Nephron progenitor cell (in vitro differentiated cells): ENCODE measurements at regions not wholly inside any gene's neighbourhood (a gene's known extent, or its start where the extent isn't known, plus 50 kb on each side); places are given as distances from the start of the nearest gene placed in this dataset.
A peak's percentile ranks its signal among the peaks of the same experiment; 100 is the strongest.

ENCODE experiments used
- DNase-seq: peaks from one replicate; pipeline ENCODE4 v3.0.0; 2021
- H3K27ac Mint-ChIP-seq: 2 replicates; pipeline ENCODE4 v1.8.0; 2021; ENCODE audit warnings: mild to moderate bottlenecking, moderate library complexity, mixed read lengths
- H3K27me3 Mint-ChIP-seq: 2 replicates; pipeline ENCODE4 v1.8.0; 2021; ENCODE audit warnings: mild to moderate bottlenecking, low read depth, mixed read lengths; ENCODE audit not compliant: poor library complexity
- H3K36me3 Mint-ChIP-seq: 2 replicates; pipeline ENCODE4 v1.8.0; 2021; ENCODE audit warnings: low read depth, mixed read lengths
- H3K4me1 Mint-ChIP-seq: 2 replicates; pipeline ENCODE4 v1.8.0; 2021; ENCODE audit warnings: mixed read lengths
- H3K4me3 Mint-ChIP-seq: 2 replicates; pipeline ENCODE4 v1.8.0; 2021; ENCODE audit warnings: mild to moderate bottlenecking, moderate library complexity, mixed read lengths
- H3K9me3 Mint-ChIP-seq: 2 replicates; pipeline ENCODE4 v1.8.0; 2021; ENCODE audit warnings: mild to moderate bottlenecking, moderate library complexity, mixed read lengths
- TF ChIP-seq, protein P1 (sequence below): fragments of 200-600 bp; sonication (generic); IDR thresholded peaks from 2 replicates; pipeline ENCODE4 v1.5.0; 2021; ENCODE audit warnings: antibody characterized with exemption

DNA sequence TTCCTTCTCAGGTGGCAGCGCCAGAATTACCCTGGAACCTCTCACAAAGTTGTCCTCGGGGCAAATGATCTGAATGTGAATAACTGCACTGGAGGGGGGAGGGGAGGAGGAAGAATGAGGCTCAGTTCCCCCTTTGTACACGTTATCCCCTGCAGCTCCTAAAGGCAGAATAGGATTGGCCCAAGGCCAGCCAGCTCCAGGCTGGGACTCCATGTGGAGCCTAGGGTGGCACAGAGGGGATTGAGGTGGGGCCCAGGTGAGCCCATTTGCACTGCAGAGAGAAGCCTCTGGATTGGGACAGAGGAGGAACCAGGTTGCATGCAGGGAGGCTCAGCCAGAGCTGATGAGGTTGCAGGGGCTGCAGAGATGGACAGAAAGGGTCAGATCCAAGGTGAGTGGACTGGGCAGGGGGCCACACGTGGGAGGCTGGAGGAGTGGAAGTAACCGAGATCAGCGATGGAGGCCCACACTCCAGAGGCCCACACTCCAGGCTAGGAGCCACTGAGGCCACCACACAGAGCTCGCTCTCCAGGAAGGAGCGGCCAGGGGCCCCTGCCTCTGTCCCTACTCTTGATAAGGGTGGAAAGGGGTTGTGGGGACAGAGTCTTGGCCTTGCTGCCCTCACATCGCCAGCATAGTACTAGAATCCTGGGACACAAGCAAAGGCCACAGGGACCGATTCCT is 78.6 kb downstream of the RBFOX3 start:
- Mint-ChIP-seq H3K9me3 (no peaks in the 10 kb centered on the region), H3K4me3 (no peak overlapping the region), H3K36me3 (no peaks in the 10 kb centered on the region), H3K27ac (no peak overlapping the region), H3K4me1 (peaks cover 56% of the 10 kb centered on the region), H3K27me3 (peaks cover 10% of the 10 kb centered on the region)
- TF ChIP-seq, protein P1, sequence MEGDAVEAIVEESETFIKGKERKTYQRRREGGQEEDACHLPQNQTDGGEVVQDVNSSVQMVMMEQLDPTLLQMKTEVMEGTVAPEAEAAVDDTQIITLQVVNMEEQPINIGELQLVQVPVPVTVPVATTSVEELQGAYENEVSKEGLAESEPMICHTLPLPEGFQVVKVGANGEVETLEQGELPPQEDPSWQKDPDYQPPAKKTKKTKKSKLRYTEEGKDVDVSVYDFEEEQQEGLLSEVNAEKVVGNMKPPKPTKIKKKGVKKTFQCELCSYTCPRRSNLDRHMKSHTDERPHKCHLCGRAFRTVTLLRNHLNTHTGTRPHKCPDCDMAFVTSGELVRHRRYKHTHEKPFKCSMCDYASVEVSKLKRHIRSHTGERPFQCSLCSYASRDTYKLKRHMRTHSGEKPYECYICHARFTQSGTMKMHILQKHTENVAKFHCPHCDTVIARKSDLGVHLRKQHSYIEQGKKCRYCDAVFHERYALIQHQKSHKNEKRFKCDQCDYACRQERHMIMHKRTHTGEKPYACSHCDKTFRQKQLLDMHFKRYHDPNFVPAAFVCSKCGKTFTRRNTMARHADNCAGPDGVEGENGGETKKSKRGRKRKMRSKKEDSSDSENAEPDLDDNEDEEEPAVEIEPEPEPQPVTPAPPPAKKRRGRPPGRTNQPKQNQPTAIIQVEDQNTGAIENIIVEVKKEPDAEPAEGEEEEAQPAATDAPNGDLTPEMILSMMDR = no peak
- no peak for DNase-seq

DNA sequence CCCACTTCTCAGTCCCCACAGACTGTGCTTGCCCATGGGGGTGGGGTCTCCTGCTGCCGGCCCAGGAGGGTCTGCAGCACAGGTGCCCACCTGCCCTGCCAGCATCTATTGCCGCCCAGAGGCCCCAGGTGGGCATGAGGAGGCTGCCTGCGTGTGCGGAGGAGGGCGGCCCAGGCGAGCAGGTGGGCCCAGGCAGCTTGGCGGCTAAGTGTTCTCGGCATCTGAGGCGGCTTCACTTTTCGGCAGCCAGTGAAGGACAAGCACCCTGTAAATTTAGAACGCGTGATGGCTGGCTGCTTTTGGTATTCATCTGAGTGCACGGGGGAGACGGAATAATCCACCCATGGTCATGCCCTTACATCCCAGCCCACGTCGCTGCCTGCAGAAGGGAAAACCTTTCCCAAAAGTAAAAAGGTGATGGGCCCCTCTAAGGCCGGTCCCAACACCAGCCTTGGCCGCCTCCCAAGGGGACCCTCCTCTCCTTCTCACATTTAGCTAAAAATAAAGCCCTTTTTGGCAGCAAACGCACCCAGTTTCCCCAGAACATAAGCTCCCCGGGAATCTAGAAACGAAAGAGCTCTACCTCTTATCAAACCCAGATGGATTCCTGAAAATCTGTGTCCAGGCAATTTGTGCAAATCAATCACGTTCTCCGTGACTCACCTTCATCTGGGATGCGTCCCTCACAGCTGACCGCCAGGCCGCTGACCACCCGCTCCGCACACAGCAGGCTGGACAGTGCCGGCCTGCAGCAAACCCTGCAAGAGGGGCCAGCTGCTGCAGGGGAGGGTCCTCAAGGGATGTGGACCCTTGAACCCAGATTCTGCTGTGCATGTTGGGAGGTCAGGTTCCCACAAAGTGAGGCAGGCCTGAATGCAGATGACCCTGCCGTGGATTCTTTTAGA is 79.4 kb downstream of the RBFOX3 start:
- H3K27ac Mint-ChIP-seq = peak overlapping the region; percentile 13
- H3K27me3 Mint-ChIP-seq = peaks cover 9% of the 10 kb centered on the region
- no peaks in the 10 kb centered on the region for H3K9me3 Mint-ChIP-seq
- H3K36me3 Mint-ChIP-seq = no peaks in the 10 kb centered on the region
- H3K4me1 Mint-ChIP-seq = peaks cover 60% of the 10 kb centered on the region
- TF ChIP-seq, protein P1 = no peak
- no peak overlapping the region for H3K4me3 Mint-ChIP-seq
- DNase-seq = no peak

DNA sequence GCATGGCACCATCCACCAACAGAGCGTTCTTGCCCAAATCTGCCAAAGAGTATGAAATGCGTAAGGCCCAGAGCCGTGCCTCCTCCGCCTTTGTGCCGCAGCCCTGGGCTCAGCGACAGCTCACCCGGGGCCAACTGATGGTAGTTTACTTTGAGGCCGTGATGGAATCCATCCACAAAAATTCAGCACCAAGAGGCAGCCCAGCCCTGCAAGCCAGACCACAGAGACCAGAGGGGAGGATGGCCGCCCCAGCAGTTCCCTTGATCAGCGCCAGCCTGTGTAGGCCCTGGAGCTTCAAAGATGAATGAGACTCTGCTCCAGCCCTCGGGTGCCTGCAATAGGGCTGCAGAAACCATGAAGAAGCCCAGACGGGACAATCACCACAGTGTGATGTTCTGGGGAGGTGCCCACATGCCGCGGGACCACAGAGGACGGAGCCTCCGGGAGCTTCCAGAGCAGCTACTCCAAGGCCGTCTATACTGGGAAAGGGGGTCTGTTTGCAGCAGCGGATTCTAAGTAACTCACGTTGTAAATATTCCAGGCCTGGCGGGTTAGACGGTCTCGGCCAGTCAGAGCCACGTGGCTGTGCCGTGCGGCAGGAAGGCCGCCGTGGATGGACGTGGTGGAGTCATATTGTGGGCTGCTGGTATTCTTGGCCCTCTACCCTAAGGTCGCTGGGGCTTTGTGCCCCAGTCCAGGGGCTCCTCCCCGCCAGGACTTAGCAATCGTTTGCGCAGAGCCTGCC is 80.3 kb downstream of the RBFOX3 start:
- Mint-ChIP-seq H3K27me3 (peaks cover 11% of the 10 kb centered on the region), H3K4me1 (peaks cover 62% of the 10 kb centered on the region)

DNA sequence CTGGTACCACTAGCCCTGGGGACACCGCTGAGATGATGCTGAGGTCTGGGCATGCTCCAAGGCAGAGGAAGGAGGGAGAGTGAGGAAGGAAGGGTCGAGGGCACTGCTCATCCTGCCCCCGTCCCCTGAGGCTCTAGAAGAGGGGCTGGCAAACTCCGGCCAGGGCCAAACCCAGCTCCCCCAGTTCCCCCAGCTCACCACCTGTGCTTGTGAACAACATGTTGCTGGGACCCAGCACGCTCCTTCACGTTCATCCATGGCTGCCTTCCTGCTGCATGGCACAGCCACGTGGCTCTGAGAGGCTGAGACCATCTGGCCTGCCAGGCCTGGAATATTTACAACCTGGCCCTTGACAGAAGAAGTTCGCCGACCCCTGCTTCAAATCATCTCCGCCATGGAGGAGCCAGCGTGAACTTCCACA is 81.2 kb downstream of the RBFOX3 start:
- Mint-ChIP-seq H3K4me1 (peaks cover 58% of the 10 kb centered on the region), H3K27ac (peak overlapping the region; percentile 29), H3K9me3 (no peaks in the 10 kb centered on the region), H3K4me3 (peak overlapping the region; percentile 16), H3K36me3 (no peaks in the 10 kb centered on the region), H3K27me3 (peaks cover 11% of the 10 kb centered on the region)
- TF ChIP-seq, protein P1 = no peak
- DNase-seq = no peak

More for the DNA sequence above, 80.3 kb downstream of the RBFOX3 start:
- TF ChIP-seq, protein P1 = no peak
- Mint-ChIP-seq H3K9me3 (no peaks in the 10 kb centered on the region), H3K27ac (no peak overlapping the region), H3K4me3 (no peak overlapping the region), H3K36me3 (no peaks in the 10 kb centered on the region)
- DNase-seq = no peak

DNA sequence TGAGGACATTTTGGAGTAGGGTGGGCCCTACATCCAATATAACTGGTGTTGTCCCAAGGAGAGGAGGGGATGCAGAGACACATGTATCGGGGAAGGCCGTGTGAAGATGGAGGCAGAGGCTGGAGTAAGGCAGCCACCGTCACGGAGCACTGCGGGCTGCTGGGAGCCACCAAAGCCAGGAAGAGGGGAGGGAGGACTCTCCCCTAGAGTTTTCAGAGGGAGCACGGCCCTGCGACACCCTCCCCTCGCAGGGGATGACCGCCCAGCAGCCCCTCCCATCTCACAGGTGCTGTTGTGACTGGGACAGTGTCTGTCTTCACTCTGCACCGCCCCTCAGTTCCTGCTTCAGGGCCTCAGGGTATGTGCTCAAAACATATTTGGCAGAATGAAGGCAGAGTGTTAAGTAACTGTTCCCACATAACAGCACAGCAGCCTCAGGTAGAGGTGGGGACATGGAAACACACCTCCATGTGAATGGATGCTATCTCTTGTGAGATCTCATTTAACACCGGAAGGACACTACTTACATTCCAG is 82.2 kb downstream of the RBFOX3 start:
- Mint-ChIP-seq H3K9me3 (no peaks in the 10 kb centered on the region), H3K4me1 (peaks cover 48% of the 10 kb centered on the region), H3K36me3 (no peaks in the 10 kb centered on the region), H3K27ac (no peak overlapping the region), H3K27me3 (peaks cover 11% of the 10 kb centered on the region), H3K4me3 (no peak overlapping the region)
- no peak for DNase-seq
- TF ChIP-seq, protein P1 = no peak
